IPS-NIHi7 (cell line): ENCODE measurements at regions not wholly inside any gene's neighbourhood (a gene's known extent, or its start where the extent isn't known, plus 50 kb on each side); places are given as distances from the start of the nearest gene placed in this dataset.
A peak's percentile ranks its signal among the peaks of the same experiment; 100 is the strongest.

Experiments used
- DNase-seq: peaks from one replicate; pipeline ENCODE4 v3.0.0; 2012; ENCODE audit warnings: mixed read lengths; ENCODE audit errors: extremely low spot score

GRCh38 chr5:6914347-6914746, 201.1 kb downstream of the TENT4A start:
- DNase-seq: no peak

DNA sequence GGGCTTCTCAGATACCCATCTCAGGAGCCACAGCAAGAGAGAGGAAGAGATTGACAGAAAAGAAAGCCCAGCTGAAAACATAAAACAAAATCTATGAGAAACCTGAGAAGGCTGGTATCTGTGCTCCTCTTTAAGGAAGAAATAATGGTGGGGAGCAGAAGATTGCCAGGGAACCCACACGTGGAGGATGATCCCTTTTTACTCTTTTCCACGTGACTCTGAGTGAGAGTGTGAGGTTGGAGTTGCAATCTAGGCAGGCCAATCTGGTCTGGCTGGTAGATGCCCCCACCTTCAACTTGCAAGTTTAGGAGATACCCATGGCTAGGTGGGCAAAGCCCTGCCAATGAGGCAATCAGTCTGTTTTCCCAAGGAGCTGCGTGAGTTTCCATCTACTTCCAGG, 202.3 kb downstream of the TENT4A start:
- no peak for DNase-seq

GRCh38 chr5:6918255-6918654, 205.0 kb downstream of the TENT4A start:
- DNase-seq: no peak

GRCh38 chr5:6920628-6921256, 207.5 kb downstream of the TENT4A start:
- DNase-seq: no peak

DNA sequence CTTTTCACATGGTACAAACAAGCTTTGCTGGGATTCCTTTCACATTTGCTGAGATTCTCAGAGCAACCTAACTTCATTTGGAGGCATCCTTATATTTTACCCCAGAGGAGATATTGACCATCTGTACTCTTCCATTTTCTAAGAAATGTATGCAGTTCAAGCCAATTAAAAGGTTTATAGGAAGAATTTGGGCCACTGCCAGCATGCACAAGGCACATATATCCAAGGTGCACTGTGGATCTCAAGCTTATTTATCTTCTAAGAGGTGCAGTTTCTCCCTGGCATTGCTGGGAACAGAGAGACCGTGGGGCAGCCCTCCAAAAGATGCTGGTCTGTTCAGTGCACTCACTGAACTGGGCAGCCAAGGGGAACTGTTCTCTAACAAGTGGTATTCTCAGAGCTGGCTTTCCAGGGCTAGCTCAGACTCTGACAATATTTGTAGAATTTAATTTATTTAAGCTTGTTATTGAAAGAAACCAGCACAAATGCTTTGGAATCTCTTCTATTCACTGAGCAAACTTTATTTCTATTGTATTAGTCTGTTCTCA, 213.3 kb downstream of the TENT4A start:
- no peak for DNase-seq

DNA sequence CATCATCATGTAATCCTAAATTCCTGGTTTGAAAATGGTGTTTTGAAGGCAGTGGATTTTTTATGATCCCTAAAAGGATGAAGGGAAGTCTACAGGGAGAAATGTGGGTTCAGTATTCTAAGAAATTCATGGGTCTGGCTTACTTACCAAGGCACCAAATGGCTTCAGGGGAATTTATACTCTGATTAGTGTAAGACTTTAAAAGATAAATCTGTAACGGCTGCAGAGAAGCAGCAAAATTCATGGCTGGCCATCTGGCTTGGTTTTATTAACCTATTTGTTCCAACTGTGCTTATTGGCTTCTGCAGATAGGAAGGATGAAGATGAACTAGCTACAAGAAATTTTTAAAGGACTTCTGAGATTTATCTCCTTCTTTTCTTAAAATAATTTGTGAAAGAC, 222.8 kb downstream of the TENT4A start:
- no peak for DNase-seq

GRCh38 chr5:6937677-6938076, 224.4 kb downstream of the TENT4A start:
- DNase-seq: no peak

DNA sequence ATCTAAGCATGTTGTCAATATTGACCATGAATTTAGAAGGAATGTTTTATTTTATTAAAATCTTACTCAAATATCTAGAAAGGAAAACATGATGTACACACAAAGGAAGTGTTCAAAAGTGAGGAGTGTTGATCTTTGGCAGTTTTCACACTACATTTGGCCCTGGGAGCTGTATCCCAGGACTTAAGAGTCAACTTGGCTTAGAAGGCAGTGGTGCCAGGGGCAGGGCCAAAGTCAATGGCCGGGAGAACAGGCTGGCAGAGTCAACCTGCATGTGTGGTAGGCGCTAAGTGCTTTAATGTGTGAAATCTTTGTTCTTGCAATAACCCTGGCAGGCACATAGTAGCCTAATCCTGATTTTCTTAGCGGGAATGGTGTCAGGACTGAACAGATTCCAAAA, 228.4 kb downstream of the TENT4A start:
- no peak for DNase-seq

DNA sequence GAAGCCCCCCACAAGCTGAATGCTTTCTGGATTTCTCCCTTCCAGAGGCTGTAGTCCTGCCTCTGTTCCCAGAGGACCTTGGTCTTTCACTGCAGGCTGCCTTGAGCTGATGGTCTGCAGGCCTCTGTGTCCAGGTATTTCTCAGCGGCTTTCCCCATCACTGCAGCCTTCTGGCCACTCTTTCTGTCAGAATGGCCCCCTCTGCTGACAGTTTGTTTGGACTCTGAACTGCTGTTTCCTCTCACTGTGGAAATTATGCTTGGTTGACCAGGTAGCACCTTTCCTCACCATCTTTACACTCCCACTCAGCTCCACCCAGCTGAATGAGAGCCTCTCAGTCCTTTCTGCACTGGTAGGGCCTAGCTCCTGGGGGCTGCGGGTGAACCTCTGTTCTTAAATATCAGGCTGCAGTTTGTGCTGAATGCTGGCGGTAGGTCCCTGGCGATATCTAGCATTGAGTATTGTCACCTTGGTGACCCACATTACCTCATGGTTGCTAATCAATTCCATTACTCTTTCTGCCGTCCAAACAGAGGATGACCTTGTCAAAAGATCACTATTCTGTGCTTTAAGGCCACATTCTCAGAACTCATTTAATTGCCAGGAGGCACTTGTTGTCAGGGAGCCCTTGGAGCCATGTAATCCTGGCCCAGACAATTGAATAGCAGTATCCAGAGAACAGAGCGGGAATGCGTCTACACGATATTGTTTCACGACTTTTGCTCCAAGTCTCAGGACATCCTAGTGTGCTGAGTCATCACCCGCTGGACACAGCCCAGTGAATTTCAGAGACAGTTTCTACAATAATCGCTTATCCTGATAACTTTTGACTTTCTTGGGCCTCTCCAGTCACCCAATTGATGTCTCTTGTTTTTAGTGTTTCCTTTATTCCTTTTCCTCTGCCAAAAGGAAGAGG, 230.2 kb downstream of the TENT4A start:
- no peak for DNase-seq

DNA sequence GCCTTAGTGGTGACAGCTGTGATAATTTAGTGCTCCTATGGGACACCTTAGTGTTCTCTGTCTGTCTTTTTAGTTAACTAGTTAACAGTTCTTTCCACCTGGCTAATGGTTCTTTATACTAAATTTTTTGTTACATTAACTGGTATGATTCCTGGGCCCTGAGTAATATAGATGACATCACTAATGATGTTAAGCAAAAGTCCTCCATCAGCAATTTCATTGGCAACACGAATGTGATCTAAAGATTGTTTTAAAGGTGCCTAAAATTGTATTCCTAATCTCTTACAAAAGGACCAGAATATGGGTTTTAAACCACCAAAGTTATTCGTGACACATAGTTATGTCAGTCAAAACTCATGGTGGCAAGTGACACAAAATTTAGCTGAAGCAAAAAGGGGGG, 235.3 kb downstream of the TENT4A start:
- no peak for DNase-seq

- no peak for DNase-seq
Observed at GRCh38 chr5:6949230-6949629, 236.0 kb downstream of the TENT4A start.

- DNase-seq: no peak
Observed at GRCh38 chr5:6950250-6950649, 237.0 kb downstream of the TENT4A start.

- DNase-seq: no peak
Observed at GRCh38 chr5:6950860-6951259, 237.6 kb downstream of the TENT4A start.

- DNase-seq: no peak
Observed at GRCh38 chr5:6961123-6961522, 247.9 kb downstream of the TENT4A start.

DNA sequence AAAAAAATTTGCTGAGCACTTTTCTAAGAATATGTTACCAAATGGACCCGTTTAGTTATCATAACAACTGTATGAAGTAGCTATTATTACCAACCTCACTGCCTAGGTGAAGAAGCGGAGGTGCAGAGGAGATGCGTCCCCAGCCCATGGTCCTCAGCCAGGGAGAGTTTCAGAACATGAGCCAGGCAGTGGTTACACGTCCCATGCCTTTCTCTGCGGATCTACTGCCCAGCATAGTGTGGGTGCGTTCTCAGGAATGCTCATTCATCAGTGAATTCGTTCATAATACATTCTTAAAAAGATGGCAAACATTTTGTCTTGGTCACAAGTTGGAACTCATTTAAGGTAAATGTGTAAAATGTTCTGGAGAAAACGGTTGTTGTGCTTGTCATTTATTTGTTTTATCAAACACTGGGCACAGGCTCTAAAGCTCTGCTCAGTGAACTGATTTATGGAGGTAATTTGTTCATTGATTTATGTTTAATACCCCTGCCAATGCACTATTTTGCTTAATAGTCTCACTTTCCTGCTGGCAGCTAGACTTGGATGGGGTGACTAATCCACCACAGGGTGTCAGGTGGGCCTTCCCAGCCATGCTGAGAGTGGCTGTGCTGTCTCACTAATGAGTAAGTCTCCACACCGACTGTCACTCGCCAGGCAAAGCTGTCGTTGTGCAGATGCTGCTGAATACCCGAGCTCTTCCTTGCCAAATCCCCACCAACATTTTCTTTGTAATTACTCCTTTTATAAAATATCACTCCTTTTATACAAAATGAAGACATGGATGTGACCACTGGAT, 248.8 kb downstream of the TENT4A start:
- DNase-seq: peak; percentile 22

DNA sequence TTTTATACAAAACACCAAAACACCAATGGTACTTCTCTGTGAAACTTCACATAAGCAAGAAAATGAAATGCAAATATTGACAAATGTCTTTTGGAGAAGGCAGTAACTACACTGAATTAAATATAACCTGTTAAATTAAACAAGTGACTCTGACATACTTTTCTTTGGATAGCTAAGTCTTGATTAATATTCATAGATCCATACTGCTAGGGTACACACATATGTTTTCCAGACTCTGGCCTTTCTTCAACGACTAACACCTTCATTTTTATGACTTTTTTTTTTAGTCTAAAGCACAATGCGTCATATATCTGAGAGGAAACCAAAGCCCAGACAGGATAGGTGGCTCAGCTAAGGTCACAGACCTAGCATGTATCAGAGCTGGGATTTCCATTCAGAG, 263.7 kb downstream of the TENT4A start:
- no peak for DNase-seq

- DNase-seq: peak; percentile 21
Observed at GRCh38 chr5:6979061-6979460, 265.8 kb downstream of the TENT4A start.

- DNase-seq: no peak
Observed at GRCh38 chr5:6989230-6989629, 276.0 kb downstream of the TENT4A start.

- DNase-seq: no peak
Observed at GRCh38 chr5:6994097-6994496, 280.9 kb downstream of the TENT4A start.

GRCh38 chr5:6995115-6995514, 281.9 kb downstream of the TENT4A start:
- no peak for DNase-seq

- DNase-seq: no peak
Observed at GRCh38 chr5:7000310-7000709, 287.1 kb downstream of the TENT4A start.

DNA sequence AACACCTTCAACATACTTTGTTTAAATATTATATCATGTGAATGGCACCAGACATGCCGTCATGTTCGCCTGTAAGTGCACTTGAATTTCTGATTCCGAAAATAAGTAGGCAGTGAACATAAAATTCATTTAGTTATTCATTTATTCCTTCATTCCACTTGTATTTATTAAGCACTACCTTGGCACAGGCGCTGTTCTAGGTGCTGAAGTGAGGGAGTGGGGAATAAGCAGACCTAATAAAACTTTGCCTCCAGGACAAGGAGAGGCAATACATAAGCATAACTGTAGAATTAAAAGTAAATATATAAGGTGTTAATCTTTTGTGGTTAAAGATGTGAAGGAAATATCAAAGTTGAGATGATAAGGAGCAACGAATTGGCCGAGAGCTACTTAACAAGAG, 297.4 kb downstream of the TENT4A start:
- DNase-seq: no peak
